GM12864 (cell line): ENCODE measurements at regions not wholly inside any gene's neighbourhood (a gene's known extent, or its start where the extent isn't known, plus 50 kb on each side); places are given as distances from the start of the nearest gene placed in this dataset.

Experiments used
- DNase-seq: peaks from one replicate; pipeline ENCODE4 v3.0.0-alpha.2; 2011; ENCODE audit warnings: low read depth
- H3K4me3 ChIP-seq: 2 replicates; pipeline ENCODE4 v1.5.1; 2011; ENCODE audit warnings: mild to moderate bottlenecking, low read depth, low read length, control low read depth
- TF ChIP-seq, protein P1 (sequence below): IDR thresholded peaks from 2 replicates; pipeline ENCODE4 v1.5.1; 2011; ENCODE audit warnings: low read depth, mild to moderate bottlenecking, moderate library complexity, low read length, control low read depth, inconsistent platforms; ENCODE audit errors: missing control alignments

DNA sequence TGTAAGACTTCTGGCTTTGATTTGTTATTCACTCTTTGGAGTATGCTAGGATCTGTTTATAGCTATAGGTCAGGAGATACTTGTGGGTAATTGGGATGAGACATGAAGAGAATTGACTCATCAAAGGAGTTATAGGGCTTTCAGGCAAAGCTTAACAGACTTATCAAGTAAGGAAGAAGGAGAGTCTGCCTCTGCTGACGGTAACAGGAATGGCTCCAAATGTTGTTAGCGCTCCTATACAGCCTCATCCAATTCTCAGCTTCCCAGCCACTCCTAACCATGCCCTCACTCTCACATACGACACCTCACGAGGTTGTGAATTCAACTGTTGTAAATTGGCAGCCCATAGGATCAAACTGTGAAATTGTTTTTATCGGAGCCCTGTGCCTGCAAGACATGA is 140.5 kb downstream of the KCNA5 start:
- no peak for DNase-seq
- H3K4me3 ChIP-seq, result no peak overlapping the region
- TF ChIP-seq, protein P1, sequence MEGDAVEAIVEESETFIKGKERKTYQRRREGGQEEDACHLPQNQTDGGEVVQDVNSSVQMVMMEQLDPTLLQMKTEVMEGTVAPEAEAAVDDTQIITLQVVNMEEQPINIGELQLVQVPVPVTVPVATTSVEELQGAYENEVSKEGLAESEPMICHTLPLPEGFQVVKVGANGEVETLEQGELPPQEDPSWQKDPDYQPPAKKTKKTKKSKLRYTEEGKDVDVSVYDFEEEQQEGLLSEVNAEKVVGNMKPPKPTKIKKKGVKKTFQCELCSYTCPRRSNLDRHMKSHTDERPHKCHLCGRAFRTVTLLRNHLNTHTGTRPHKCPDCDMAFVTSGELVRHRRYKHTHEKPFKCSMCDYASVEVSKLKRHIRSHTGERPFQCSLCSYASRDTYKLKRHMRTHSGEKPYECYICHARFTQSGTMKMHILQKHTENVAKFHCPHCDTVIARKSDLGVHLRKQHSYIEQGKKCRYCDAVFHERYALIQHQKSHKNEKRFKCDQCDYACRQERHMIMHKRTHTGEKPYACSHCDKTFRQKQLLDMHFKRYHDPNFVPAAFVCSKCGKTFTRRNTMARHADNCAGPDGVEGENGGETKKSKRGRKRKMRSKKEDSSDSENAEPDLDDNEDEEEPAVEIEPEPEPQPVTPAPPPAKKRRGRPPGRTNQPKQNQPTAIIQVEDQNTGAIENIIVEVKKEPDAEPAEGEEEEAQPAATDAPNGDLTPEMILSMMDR, result no peak

DNA sequence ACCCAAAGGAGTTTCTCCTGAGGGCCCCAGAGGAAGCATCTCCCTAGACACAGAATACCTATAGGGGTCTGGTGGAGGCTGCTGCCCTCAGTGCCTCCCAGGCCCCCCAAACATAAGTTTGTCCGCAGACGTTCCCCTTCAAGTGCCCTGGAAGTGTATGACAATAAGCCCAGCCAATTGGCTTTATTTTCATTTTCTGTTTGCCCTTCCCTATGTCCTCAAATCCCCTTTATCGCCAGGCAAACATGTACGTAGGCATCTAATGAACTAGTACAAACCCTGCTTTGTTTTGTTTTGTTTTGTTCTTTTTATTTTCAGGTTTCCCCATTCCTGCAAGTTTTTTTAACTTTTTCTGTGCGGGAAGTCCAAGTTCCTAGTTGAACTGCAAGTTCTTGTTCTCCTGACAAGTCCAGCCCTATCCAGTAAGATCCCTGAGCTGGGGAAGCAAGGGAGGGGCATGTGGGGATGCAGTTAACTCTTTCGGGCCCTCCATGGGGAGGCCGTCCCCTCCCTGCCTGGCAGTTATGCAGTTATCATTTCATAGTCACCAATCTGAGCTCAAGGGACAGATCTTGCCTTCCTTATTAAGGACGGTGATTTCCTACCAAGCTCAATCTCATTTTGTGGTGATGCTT is 141.9 kb downstream of the KCNA5 start:
- TF ChIP-seq, protein P1, result no peak
- DNase-seq, result no peak
- no peak overlapping the region for H3K4me3 ChIP-seq

DNA sequence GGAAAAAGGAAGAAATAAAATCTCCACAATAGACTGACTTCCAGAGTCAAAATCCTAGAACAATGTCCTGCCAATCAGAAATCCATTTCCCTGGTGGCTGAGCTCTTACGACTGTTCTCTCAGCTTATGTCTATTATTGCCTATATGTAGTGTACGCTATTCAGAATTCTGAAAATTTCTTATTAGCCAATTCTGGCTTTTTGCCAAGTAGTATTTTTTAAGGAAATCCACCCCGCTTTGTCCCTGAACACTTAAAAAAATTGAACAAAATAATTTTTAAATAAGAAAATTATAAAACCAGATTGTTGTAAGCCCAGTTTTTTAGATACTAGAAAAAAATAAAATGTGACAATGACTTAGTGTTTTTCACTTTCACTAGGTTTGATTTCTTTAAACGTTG is 143.0 kb downstream of the KCNA5 start:
- TF ChIP-seq, protein P1, result no peak
- DNase-seq, result no peak
- H3K4me3 ChIP-seq, result no peak overlapping the region

DNA sequence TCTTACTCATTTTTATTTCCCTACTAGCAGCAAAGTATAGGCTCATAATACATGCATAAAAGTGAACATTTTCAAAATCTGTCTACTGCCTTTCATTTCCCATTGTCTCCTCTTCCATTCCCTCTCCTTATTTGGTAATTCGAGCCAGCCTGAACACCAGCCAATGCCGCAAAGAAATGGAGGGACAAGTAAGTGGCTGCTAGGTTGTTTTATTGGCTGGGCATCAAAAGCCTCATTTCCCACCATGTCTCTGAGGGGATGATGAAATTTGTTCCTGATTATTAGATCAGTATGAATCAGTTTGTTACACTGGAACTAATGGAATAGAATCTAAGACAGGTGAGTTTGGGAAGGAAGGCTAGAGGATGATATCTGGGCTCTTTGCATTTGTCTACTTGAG is 143.5 kb downstream of the KCNA5 start:
- H3K4me3 ChIP-seq, result no peak overlapping the region
- no peak for DNase-seq
- TF ChIP-seq, protein P1, result no peak

DNA sequence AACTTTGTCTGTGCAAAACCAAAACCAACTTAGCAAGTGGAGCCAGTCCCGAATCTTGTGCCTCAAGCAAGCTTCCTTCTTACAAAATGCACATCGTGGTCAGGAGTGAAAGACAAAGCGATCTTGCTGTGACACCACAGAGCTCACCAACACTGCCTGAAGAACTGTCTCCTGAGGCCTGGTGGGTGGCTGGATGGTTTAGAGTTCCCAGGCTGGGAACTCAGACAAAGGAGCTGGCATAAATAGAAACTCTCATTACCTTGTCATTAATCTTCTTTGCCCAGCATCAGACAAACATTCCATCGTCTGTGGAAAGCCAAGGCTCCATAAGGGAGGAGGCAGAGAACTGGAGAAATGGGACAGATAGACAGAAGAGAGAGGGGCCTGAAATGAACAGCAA is 144.8 kb downstream of the KCNA5 start:
- DNase-seq, result no peak
- H3K4me3 ChIP-seq, result no peak overlapping the region
- TF ChIP-seq, protein P1, result no peak

DNA sequence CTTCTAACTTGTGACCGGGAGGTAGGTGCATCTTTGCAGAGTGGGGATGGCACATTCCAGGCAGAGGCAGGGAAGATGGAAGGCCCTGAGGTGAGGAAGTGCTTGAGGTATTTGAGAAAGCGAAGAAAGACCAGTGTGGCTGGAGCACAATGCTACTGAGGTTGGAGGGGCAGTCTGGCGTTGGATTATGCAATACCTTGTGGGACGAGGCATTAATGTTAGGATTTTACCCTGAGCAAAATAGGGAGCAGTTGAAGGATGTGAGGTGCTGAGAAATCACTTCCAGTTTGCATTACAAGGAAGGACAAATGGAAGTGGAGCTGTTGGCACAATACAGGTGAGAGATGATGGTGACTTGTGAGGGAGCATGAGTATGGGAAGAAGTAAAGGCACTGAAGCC is 145.5 kb downstream of the KCNA5 start:
- TF ChIP-seq, protein P1, result no peak
- H3K4me3 ChIP-seq, result no peak overlapping the region
- DNase-seq, result no peak

DNA sequence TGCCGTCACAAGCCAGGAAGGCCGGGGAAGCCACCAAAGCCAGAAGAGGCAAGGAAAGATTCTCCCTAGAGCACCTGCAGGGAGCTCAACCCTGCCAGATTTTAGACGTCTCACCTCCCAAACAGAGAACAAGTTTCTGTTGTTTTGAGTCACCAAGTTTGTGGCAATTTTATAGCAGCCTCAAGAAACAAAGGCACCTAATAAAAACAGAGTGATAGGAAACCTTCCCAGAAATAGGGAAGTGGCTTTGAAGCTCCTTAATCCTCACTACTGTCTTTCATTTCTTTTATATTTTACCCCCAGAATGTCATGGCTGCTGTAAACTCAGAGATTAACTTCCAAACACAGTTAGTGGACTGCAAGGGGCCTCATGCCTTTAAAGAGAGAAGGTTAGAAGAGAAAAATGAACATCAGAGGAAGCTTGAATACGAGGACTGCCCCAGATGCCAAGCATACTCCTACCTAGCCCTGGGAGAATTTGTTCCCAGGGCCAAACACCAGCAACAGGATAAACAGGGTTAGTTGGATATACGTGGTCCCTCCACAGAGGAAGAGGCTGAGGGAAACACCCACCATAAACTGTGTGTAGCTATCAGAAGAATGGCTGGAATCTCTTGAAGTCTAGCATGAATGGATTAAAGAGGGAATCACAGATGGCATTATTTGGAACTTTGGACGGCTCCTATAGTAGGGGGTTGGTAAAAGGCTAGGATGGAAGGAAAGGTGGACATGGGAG is 148.3 kb downstream of the KCNA5 start:
- TF ChIP-seq, protein P1, result no peak
- no peak for DNase-seq
- no peak overlapping the region for H3K4me3 ChIP-seq
